Uterus (tissue), 2 donors: ENCODE measurements at regions not wholly inside any gene's neighbourhood (a gene's known extent, or its start where the extent isn't known, plus 50 kb on each side); places are given as distances from the start of the nearest gene placed in this dataset.

Source experiments
- POLR2A ChIP-seq, 2 donors: fragments of 450-650 bp; IDR thresholded peaks; one replicate each; pipeline ENCODE4 v1.6.1; 2016; ENCODE audit warnings: antibody characterized with exemption in 2 of 2, mild to moderate bottlenecking in 1 of 2, moderate library complexity in 1 of 2
- TF ChIP-seq, protein P1 (sequence below), 4 experiments: fragments of 200-600 bp in 2 of 4; fragments of 450-650 bp in 2 of 4; sonication (generic) in 2 of 4; IDR thresholded peaks; one replicate each; pipeline ENCODE4 v1.5.1; 2016 to 2019; ENCODE audit warnings: antibody characterized with exemption in 4 of 4, mild to moderate bottlenecking in 2 of 4, moderate library complexity in 1 of 4

DNA sequence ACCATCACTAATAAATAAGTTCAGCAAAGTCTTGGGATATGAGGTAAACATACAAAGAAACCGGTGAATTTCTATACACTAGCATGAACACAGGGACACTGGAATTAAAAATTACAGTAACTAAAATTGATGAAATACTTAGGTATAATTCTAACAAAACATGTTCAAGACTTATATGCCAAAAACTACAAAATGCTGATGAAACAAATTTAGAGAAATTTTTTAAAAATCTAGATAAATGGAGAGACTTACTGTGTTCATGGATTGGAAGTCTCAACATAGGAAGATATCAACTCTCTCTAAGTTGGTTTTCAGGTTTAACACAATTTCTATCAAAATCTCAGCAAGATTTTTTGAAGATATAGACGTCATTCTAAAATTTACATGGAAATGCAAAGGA is 128.8 kb upstream of the RET start:
- TF ChIP-seq, protein P1, sequence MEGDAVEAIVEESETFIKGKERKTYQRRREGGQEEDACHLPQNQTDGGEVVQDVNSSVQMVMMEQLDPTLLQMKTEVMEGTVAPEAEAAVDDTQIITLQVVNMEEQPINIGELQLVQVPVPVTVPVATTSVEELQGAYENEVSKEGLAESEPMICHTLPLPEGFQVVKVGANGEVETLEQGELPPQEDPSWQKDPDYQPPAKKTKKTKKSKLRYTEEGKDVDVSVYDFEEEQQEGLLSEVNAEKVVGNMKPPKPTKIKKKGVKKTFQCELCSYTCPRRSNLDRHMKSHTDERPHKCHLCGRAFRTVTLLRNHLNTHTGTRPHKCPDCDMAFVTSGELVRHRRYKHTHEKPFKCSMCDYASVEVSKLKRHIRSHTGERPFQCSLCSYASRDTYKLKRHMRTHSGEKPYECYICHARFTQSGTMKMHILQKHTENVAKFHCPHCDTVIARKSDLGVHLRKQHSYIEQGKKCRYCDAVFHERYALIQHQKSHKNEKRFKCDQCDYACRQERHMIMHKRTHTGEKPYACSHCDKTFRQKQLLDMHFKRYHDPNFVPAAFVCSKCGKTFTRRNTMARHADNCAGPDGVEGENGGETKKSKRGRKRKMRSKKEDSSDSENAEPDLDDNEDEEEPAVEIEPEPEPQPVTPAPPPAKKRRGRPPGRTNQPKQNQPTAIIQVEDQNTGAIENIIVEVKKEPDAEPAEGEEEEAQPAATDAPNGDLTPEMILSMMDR (IDR thresholded peaks at IDR 0.05) = no peak
- TF ChIP-seq POLR2A (IDR thresholded peaks at IDR 0.05) = no peak
